Osteocyte (in vitro differentiated cells): ENCODE measurements at regions not wholly inside any gene's neighbourhood (a gene's known extent, or its start where the extent isn't known, plus 50 kb on each side); places are given as distances from the start of the nearest gene placed in this dataset.

ENCODE experiments used
- DNase-seq: peaks from one replicate; pipeline ENCODE4 v3.0.0; 2021; ENCODE audit warnings: mixed read lengths; ENCODE audit not compliant: unreplicated experiment; ENCODE audit errors: extremely low spot score
- H3K27ac Mint-ChIP-seq: one replicate; pipeline ENCODE4 v1.8.0; 2021; ENCODE audit warnings: mild to moderate bottlenecking, mixed read lengths; ENCODE audit not compliant: unreplicated experiment
- H3K27me3 Mint-ChIP-seq: one replicate; pipeline ENCODE4 v1.8.0; 2021; ENCODE audit warnings: mixed read lengths; ENCODE audit not compliant: unreplicated experiment
- H3K36me3 Mint-ChIP-seq: one replicate; pipeline ENCODE4 v1.8.0; 2021; ENCODE audit warnings: mixed read lengths; ENCODE audit not compliant: unreplicated experiment
- H3K4me1 Mint-ChIP-seq: one replicate; pipeline ENCODE4 v1.8.0; 2021; ENCODE audit warnings: mixed read lengths; ENCODE audit not compliant: unreplicated experiment
- H3K4me3 Mint-ChIP-seq: one replicate; pipeline ENCODE4 v1.8.0; 2021; ENCODE audit warnings: mild to moderate bottlenecking, moderate library complexity, mixed read lengths; ENCODE audit not compliant: unreplicated experiment
- H3K9me3 Mint-ChIP-seq: one replicate; pipeline ENCODE4 v1.8.0; 2021; ENCODE audit warnings: mixed read lengths; ENCODE audit not compliant: unreplicated experiment
- TF ChIP-seq, protein P1 (sequence below): fragments of 200-600 bp; sonication (generic); IDR thresholded peaks from 2 replicates; pipeline ENCODE4 v1.5.0; 2021; ENCODE audit warnings: antibody characterized with exemption, mild to moderate bottlenecking, moderate library complexity

DNA sequence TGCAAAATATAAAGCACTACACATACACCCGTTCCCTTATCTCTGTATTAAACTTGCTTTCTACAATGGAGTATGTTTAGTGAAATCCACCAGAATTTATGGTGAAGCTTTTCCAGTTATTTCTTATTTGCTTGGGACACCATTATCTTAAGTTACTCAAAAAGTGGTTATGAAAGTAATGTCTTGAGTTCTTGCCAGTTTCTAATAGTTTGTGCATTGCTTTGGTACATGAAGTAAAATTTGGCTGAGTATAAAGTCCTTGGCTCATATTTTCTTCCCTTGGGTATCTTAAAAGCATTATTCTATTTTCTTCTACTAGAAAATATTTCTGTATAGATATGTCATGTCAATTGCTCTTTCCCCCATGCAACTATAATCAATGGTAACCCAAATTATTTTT, 85.2 kb downstream of the POLR1F start:
- H3K27ac Mint-ChIP-seq, result no peak overlapping the region
- no peak overlapping the region for H3K4me3 Mint-ChIP-seq
- TF ChIP-seq, protein P1, sequence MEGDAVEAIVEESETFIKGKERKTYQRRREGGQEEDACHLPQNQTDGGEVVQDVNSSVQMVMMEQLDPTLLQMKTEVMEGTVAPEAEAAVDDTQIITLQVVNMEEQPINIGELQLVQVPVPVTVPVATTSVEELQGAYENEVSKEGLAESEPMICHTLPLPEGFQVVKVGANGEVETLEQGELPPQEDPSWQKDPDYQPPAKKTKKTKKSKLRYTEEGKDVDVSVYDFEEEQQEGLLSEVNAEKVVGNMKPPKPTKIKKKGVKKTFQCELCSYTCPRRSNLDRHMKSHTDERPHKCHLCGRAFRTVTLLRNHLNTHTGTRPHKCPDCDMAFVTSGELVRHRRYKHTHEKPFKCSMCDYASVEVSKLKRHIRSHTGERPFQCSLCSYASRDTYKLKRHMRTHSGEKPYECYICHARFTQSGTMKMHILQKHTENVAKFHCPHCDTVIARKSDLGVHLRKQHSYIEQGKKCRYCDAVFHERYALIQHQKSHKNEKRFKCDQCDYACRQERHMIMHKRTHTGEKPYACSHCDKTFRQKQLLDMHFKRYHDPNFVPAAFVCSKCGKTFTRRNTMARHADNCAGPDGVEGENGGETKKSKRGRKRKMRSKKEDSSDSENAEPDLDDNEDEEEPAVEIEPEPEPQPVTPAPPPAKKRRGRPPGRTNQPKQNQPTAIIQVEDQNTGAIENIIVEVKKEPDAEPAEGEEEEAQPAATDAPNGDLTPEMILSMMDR, result no peak
- H3K36me3 Mint-ChIP-seq, result no peaks in the 10 kb centered on the region
- peaks cover 7% of the 10 kb centered on the region for H3K4me1 Mint-ChIP-seq
- no peak for DNase-seq
- H3K9me3 Mint-ChIP-seq, result peaks cover 8% of the 10 kb centered on the region
- peaks cover 14% of the 10 kb centered on the region for H3K27me3 Mint-ChIP-seq

DNA sequence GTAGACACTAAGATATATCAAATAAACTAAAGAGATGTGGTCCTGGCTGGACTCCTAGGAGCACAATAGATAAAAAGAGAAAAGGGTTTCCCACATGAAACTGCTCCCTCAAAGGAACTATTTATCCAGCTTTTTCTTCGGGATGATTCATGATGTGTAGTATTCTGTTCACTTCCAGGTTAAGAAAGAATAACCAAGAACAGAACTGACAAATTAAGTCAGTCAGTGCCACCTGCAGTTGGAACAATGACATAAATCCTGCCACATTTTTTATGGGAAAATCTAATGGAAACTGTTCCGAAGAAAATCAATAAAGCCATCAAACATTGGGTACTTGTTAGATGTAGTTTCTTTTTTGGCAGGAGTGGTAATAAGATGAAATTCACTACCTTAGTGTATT, 87.1 kb downstream of the POLR1F start:
- Mint-ChIP-seq H3K9me3 (peaks cover 8% of the 10 kb centered on the region), H3K4me1 (peaks cover 7% of the 10 kb centered on the region), H3K4me3 (no peak overlapping the region), H3K36me3 (no peaks in the 10 kb centered on the region), H3K27ac (no peak overlapping the region), H3K27me3 (peaks cover 13% of the 10 kb centered on the region)
- DNase-seq, result no peak
- TF ChIP-seq, protein P1, result peak; percentile 54

DNA sequence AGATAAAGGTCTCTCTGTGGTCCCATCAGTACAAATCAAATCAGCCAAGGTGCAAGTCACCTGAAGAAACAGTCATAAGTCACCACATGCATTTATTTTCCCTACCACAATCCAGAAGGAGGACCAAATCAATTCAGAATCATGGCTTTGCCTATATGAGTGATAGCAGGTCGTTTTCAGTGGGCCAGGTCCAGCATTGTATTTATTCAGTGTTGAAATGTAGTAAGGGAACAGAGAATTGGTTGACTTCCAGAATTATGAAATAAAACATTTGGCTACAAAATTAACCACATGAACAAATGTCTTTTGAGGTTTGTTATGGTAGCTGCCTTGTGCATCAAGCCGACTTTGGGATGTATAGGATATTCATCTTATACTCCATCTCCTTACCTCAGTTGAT, 88.4 kb downstream of the POLR1F start:
- TF ChIP-seq, protein P1, result no peak
- peaks cover 8% of the 10 kb centered on the region for H3K9me3 Mint-ChIP-seq
- no peak for DNase-seq
- H3K4me3 Mint-ChIP-seq, result no peak overlapping the region
- H3K4me1 Mint-ChIP-seq, result peaks cover 7% of the 10 kb centered on the region
- H3K36me3 Mint-ChIP-seq, result no peaks in the 10 kb centered on the region
- no peak overlapping the region for H3K27ac Mint-ChIP-seq
- peaks cover 11% of the 10 kb centered on the region for H3K27me3 Mint-ChIP-seq

DNA sequence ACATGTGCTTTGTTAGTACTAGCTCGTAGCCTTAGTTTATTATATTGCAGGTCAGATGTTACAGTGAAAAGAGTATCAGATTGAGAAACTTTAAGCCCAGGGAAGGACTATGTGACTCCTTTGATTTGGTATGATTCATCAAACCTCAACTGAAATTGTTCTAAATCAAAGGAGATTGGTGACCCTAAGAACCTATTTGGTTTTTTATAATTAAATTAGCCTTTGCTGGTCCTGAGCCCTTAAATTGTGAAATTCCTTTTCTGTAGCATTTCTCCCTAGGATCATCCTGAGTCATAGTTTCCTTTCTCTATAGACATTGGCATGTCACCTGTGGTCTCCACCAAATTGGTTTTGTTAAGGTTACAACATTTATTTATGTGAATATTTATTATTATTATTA, 89.7 kb downstream of the POLR1F start:
- Mint-ChIP-seq H3K4me3 (no peak overlapping the region), H3K9me3 (no peaks in the 10 kb centered on the region), H3K4me1 (peaks cover 7% of the 10 kb centered on the region), H3K27ac (no peak overlapping the region), H3K27me3 (peaks cover 10% of the 10 kb centered on the region), H3K36me3 (no peaks in the 10 kb centered on the region)
- no peak for DNase-seq
- TF ChIP-seq, protein P1, result no peak

DNA sequence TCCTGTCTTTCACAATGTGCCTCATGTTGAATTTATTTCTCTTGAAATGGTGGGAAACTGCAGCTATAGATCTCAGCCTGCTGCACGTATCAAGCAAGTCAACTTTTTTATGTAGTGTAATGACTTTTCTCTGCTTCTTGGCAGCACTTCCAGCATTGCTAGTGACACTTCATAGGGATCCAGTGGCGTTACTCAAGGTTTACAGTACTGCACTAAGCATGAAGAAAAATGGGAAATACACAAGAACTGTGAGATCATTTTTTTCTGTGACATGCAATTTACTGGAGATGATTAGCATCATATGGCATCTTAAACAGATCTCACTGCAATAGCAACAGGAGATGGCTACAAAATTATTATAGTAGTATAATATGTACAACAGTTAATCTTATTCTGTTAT, 90.9 kb downstream of the POLR1F start:
- Mint-ChIP-seq H3K36me3 (no peaks in the 10 kb centered on the region), H3K9me3 (no peaks in the 10 kb centered on the region), H3K4me3 (no peak overlapping the region), H3K4me1 (peaks cover 7% of the 10 kb centered on the region), H3K27me3 (peaks cover 15% of the 10 kb centered on the region), H3K27ac (no peak overlapping the region)
- TF ChIP-seq, protein P1, result no peak
- no peak for DNase-seq
